NB4 (cell line): ENCODE measurements at regions not wholly inside any gene's neighbourhood (a gene's known extent, or its start where the extent isn't known, plus 50 kb on each side); places are given as distances from the start of the nearest gene placed in this dataset.

Source experiments
- CTCF ChIP-seq: IDR thresholded peaks from one replicate; pipeline ENCODE4 v1.5.1; 2012; ENCODE audit warnings: low read depth, low read length
- MAX ChIP-seq: IDR thresholded peaks from 2 replicates; pipeline ENCODE4 v1.6.1; 2011; ENCODE audit warnings: low read depth, low read length
- MYC ChIP-seq: IDR thresholded peaks from 2 replicates; pipeline ENCODE4 v1.6.1; 2011; ENCODE audit warnings: low read depth, low read length
- POLR2A ChIP-seq: IDR thresholded peaks from 2 replicates; pipeline ENCODE4 v1.6.1; 2011; ENCODE audit warnings: mild to moderate bottlenecking; ENCODE audit not compliant: insufficient read length; ENCODE audit errors: extremely low read depth

GRCh38 chr13:80214521-80214991 is 126.4 kb downstream of the SPRY2 start:
- no peak for TF ChIP-seq CTCF
- no peak for TF ChIP-seq MYC
- no peak for TF ChIP-seq POLR2A
- no peak for TF ChIP-seq MAX
